CD4-positive, alpha-beta T cell (primary cell): ENCODE measurements at regions not wholly inside any gene's neighbourhood (a gene's known extent, or its start where the extent isn't known, plus 50 kb on each side); places are given as distances from the start of the nearest gene placed in this dataset.

Experiments
- ATAC-seq: fragments of 200-7000 bp; cut with Tn5 transposase; one replicate; pipeline ENCODE4 v1.10.0; 2022; ENCODE audit warnings: mild to moderate bottlenecking; ENCODE audit not compliant: poor library complexity
- CTCF ChIA-PET: fragments of 350-600 bp; sonication (Branson Sonifier 250); formaldehyde crosslinking; loops from one replicate; lab custom pipeline; 2021; ENCODE audit warnings: antibody characterized with exemption, inconsistent platforms; lab: Charles Lee
- POLR2A ChIA-PET: fragments of 350-600 bp; sonication (Branson Sonifier 250); formaldehyde crosslinking; loops from one replicate; lab custom pipeline; 2021; ENCODE audit warnings: antibody characterized with exemption, inconsistent platforms; lab: Charles Lee
- DNase-seq, 14 experiments: peaks; one replicate each; pipeline ENCODE4 v3.0.0-alpha.2; 2013 to 2020; ENCODE audit warnings: mixed read lengths in 2 of 14
- H3K27ac ChIP-seq, 2 donors: one replicate each; pipeline versions ENCODE4 v1.5.1 to v1.7.0; 2013; ENCODE audit warnings: low read length in 2 of 2, low read depth in 1 of 2, mild to moderate bottlenecking in 1 of 2
- H3K27me3 ChIP-seq, 2 experiments: 1 replicate in 1 of 2; 2 replicates in 1 of 2; pipeline versions ENCODE4 v1.6.1 to v1.7.0; 2013; ENCODE audit warnings: low read length in 2 of 2, control low read depth in 1 of 2, mild to moderate bottlenecking in 1 of 2, moderate library complexity in 1 of 2; ENCODE audit not compliant: insufficient read depth in 2 of 2, control insufficient read depth in 1 of 2
- H3K36me3 ChIP-seq: one replicate; pipeline ENCODE4 v1.6.1; 2013; ENCODE audit warnings: low read length, control low read depth; ENCODE audit not compliant: insufficient read depth
- H3K4me1 ChIP-seq: one replicate; pipeline ENCODE4 v1.6.1; 2013; ENCODE audit warnings: low read length, control low read depth; ENCODE audit not compliant: insufficient read depth
- H3K4me3 ChIP-seq: one replicate; pipeline ENCODE4 v1.5.1; 2013; ENCODE audit warnings: mild to moderate bottlenecking, low read length, moderate library complexity
- H3K9me3 ChIP-seq, 2 experiments: 1 replicate in 1 of 2; 2 replicates in 1 of 2; pipeline versions ENCODE4 v1.6.1 to v1.7.0; 2013; ENCODE audit warnings: low read length in 2 of 2, mild to moderate bottlenecking in 2 of 2, control low read depth in 1 of 2, moderate library complexity in 1 of 2; ENCODE audit not compliant: control insufficient read depth in 1 of 2, insufficient read depth in 1 of 2
- H3K27ac Mint-ChIP-seq: one replicate; pipeline ENCODE4 v1.8.0; 2020; ENCODE audit warnings: mixed read lengths
- H3K27me3 Mint-ChIP-seq: one replicate; pipeline ENCODE4 v1.8.0; 2021; ENCODE audit warnings: mixed read lengths
- H3K36me3 Mint-ChIP-seq: one replicate; pipeline ENCODE4 v1.8.0; 2021; ENCODE audit warnings: low read depth, mixed read lengths
- H3K4me1 Mint-ChIP-seq: one replicate; pipeline ENCODE4 v1.8.0; 2021; ENCODE audit warnings: low read depth, mixed read lengths
- H3K4me3 Mint-ChIP-seq: one replicate; pipeline ENCODE4 v1.8.0; 2020; ENCODE audit warnings: mild to moderate bottlenecking, mixed read lengths
- H3K9me3 Mint-ChIP-seq: one replicate; pipeline ENCODE4 v1.8.0; 2020; ENCODE audit warnings: mixed read lengths
- CTCF ChIP-seq: fragments of 200-600 bp; IDR thresholded peaks from one replicate; pipeline ENCODE4 v1.8.0; 2022; ENCODE audit warnings: antibody characterized with exemption, mild to moderate bottlenecking
- intact Hi-C, 2 experiments: fragments of 100-400 bp; cut with DNase I in 1 of 2; cut with micrococcal nuclease in 1 of 2; formaldehyde crosslinking; loops; one replicate each; pipeline versions ENCODE4 v1.15.1 to v1.9.0; 2023 to 2025; cut with DNase I, micrococcal nuclease

GRCh38 chr15:94086341-94086740 lies 145.0 kb upstream of the MCTP2 start:
- no peak overlapping the region for H3K4me3 Mint-ChIP-seq
- no peaks in the 10 kb centered on the region for H3K4me1 ChIP-seq
- peaks cover 2% of the 10 kb centered on the region for H3K27me3 Mint-ChIP-seq
- DNase-seq (no peak), ATAC-seq (no peak)
- H3K27me3 ChIP-seq: peaks cover 0 to 2% of the 10 kb centered on the region in 2 experiments
- no peaks in the 10 kb centered on the region for H3K36me3 ChIP-seq
- H3K9me3 Mint-ChIP-seq: no peaks in the 10 kb centered on the region
- no peak for TF ChIP-seq CTCF
- POLR2A ChIA-PET: no interaction called here
- H3K4me3 ChIP-seq: no peak overlapping the region
- no peak overlapping the region for H3K27ac ChIP-seq
- H3K36me3 Mint-ChIP-seq: no peaks in the 10 kb centered on the region
- CTCF ChIA-PET: no interaction called here
- H3K4me1 Mint-ChIP-seq: no peaks in the 10 kb centered on the region
- H3K9me3 ChIP-seq: no peaks in the 10 kb centered on the region
- intact Hi-C loops: no loop called here
- H3K27ac Mint-ChIP-seq: no peak overlapping the region

- ATAC-seq (no peak), DNase-seq (no peak)
- TF ChIP-seq CTCF: no peak
- no peaks in the 10 kb centered on the region for H3K9me3 ChIP-seq
- no peak overlapping the region for H3K4me3 ChIP-seq
- Mint-ChIP-seq H3K27ac (no peak overlapping the region), H3K4me3 (no peak overlapping the region), H3K27me3 (no peaks in the 10 kb centered on the region), H3K4me1 (no peaks in the 10 kb centered on the region), H3K9me3 (no peaks in the 10 kb centered on the region), H3K36me3 (no peaks in the 10 kb centered on the region)
- no peak overlapping the region for H3K27ac ChIP-seq
- intact Hi-C loops: no loop called here
- H3K36me3 ChIP-seq: no peaks in the 10 kb centered on the region
- POLR2A ChIA-PET: no interaction called here
- no peaks in the 10 kb centered on the region for H3K4me1 ChIP-seq
- H3K27me3 ChIP-seq: peaks cover 0 to 2% of the 10 kb centered on the region in 2 experiments
- CTCF ChIA-PET: no interaction called here
Observed at GRCh38 chr15:94083467-94084052, 147.8 kb upstream of the MCTP2 start.

- Mint-ChIP-seq H3K9me3 (no peaks in the 10 kb centered on the region), H3K36me3 (no peaks in the 10 kb centered on the region), H3K27ac (no peak overlapping the region), H3K4me1 (no peaks in the 10 kb centered on the region), H3K27me3 (no peaks in the 10 kb centered on the region), H3K4me3 (no peak overlapping the region)
- ATAC-seq (no peak), DNase-seq (no peak)
- H3K4me1 ChIP-seq: no peaks in the 10 kb centered on the region
- ChIA-PET CTCF (no interaction called here), POLR2A (no interaction called here)
- H3K36me3 ChIP-seq: no peaks in the 10 kb centered on the region
- H3K9me3 ChIP-seq: no peaks in the 10 kb centered on the region
- H3K27me3 ChIP-seq: peaks cover 0 to 2% of the 10 kb centered on the region in 2 experiments
- intact Hi-C loops: no loop called here
- H3K4me3 ChIP-seq: no peak overlapping the region
- H3K27ac ChIP-seq: no peak overlapping the region
- TF ChIP-seq CTCF: no peak
Observed at GRCh38 chr15:94081829-94082228, 149.5 kb upstream of the MCTP2 start.
